HG02642 (cell line): ENCODE measurements at regions not wholly inside any gene's neighbourhood (a gene's known extent, or its start where the extent isn't known, plus 50 kb on each side); places are given as distances from the start of the nearest gene placed in this dataset.

Experiments used
- ATAC-seq: cut with Tn5 transposase; IDR thresholded peaks from one replicate; pipeline ENCODE4 v1.9.1; 2021; ENCODE audit warnings: mild to moderate bottlenecking; ENCODE audit not compliant: unreplicated experiment, poor library complexity

DNA sequence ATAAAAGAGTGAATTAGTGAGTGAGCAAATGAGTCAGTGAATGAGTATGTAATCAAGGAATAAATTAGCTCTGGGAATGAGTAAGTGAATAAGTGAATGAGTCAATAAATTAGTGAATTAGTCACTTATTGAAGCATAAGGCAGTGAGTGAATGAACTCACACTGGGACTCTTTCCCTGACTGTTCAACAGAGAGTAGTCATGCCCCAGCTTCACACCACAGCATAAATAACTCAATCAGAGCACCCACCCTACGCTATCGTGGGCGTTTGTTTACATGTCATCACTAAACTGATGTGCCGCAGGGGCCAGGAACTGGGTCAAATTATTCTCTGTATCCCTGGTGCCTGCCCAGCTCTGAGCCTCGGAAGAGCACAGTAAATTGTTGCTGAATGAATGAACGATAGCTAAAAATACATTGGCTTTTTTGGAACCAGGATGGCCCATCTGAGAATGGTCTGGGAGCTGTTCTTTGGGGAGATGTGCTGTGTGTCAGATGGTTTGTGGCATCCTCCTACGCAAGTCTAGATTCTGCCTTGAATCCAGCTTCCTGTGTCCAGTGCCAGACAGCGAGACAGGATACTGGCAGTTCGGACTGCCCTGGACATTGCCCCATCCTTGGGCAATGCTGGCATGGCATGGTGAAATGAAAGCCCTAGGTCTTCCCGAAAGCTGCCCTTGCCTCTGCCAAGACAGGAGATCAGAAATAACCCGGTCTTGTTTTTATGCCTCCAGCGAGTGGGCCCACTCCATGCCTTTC is 98.0 kb upstream of the RTL1 start:
- no peak for ATAC-seq

DNA sequence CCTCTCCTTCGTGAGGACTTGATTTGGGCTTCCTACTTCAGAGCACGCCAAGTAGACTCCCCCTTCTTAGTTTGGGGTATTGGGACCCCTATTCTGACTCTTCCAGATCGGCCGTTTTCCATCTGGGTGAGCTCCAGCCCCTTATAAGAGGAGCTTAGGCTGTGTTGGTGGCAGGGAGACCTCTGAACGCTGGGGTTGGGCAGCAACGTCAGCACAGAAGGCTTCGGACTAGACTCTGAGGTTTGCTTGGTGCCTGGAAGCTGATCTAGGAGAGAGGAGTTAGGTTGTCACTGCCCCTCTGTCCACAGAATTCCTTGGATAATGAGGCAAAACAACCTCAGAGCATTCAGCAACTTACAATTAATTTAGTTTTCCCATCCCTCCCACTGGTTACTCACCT is 99.2 kb upstream of the RTL1 start:
- ATAC-seq: no peak

DNA sequence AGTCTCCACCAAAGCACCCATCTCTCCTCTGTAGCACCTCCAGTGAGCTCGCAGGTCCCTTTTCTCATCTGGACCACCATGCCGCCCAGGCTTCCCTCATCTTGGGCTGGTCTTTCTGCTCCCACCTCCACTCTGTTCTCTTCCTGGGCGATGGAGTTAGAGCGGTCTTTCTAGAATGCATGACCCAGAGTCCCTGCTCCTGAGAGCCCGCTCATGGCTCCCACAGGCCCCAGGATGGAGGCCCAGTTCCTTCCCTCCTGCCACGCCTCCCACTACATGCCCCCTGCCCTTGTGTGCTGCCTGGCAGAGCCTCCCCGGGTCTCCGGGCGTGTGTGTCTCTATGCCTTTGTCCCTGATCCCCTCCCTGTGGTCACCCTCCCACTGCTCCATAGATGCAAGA is 100.7 kb upstream of the RTL1 start:
- ATAC-seq: no peak

DNA sequence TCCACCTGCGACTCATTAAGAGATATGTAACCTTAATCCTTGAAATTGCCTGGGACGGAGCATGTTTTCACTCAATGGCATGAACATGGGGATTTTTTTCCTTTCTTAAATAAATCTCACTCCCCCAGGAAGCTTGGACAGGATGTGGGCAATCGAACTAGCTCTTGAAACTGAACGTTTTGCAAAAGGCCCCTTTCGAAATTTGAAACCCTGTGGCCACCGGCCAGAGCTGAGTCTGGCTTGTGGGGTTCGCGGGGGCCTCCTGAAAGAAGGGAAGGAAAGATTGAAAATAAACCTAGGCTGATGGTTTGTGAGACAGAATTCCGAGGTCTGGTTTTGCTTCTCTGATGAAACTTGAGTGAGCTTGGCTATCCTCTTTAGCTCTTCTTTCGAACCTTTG is 101.4 kb upstream of the RTL1 start:
- ATAC-seq: no peak

DNA sequence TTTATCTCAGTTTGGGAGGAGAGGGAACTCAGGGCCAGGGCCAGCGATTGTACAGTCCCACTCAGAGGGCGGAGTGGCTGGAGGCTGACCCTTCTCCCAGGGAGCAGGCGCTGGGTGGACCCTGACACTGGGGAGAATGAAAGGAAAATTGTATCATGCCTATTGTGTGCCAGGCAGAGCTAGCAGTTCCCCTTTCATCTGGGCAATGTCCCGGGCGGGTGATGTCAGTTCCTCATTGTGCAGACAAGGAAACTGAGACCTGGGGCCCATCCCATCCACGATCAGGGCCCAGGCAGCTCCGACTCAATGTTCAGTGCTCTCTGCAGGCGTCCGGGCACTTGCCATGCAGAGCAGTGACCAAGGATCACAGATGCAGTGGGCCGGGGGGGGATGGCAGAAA is 101.9 kb upstream of the RTL1 start:
- ATAC-seq: no peak

GRCh38 chr14:101006008-101006407 is 102.5 kb upstream of the RTL1 start:
- no peak for ATAC-seq

GRCh38 chr14:101007004-101007614 is 103.6 kb upstream of the RTL1 start:
- no peak for ATAC-seq

DNA sequence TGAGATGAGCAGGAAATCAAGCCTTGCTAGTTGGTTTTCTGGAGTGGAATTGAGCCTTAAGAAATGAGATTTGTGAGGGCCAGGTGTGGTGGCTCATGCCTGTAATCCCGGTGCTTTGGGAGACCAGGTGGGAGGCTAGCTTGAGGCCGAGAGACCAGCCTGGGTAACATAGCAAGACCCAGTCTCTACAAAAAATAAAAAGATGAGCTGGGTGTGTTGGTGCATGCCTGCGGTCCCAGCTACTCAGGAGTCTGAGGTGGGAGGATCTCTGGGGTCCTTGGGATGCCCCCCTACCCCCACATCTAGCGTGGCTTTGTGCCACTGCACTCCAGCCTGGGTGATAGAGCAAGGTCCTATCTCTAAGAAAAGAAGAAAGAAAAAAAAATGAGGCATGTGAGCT is 104.2 kb upstream of the RTL1 start:
- ATAC-seq: no peak

- ATAC-seq: no peak
Observed at GRCh38 chr14:101008196-101008595, 104.7 kb upstream of the RTL1 start.

- no peak for ATAC-seq
Observed at GRCh38 chr14:101008631-101009336, 105.3 kb upstream of the RTL1 start.

DNA sequence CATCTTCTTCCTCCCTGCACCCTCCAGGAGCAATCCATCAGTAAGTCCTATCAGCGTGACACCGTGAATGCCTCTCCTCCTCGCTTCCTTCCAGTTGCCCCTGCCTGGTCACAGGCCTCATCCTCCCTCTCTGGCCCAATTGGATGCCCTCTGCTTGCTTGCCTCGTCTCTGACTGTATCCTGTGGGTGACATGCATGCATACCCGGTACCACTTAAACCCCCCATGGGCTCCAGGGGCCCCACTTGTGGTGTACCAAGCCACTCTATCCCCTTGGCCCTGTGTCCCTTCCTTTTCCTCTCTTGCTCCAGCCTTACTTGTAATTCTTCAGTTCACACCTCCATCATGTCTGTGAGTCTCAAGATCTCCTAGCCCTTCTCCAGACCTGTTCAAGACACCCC is 106.0 kb upstream of the RTL1 start:
- no peak for ATAC-seq

- no peak for ATAC-seq
Observed at GRCh38 chr14:101010293-101010692, 106.8 kb upstream of the RTL1 start.

DNA sequence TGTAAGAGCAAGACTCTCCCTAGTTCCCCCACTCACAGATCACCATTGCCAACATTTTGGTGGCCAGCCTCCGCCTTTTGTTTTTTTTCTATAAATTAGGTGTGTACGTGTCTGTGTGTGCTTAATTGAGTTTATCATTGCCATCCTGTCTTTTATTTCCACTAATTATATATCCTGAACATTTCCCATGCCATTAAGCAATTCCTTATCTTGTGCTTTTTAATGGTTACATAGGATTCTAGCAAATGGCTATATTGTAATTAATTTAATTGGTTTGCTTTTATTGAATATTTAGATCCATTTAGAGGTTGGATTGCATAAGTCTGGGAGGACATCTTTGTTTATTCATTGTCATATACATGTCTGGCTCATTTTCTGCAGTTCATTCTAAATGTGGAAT is 107.3 kb upstream of the RTL1 start:
- ATAC-seq: no peak

GRCh38 chr14:101017209-101017608 is 113.7 kb upstream of the RTL1 start:
- no peak for ATAC-seq

- no peak for ATAC-seq
Observed at GRCh38 chr14:101017806-101018560, 114.5 kb upstream of the RTL1 start.

DNA sequence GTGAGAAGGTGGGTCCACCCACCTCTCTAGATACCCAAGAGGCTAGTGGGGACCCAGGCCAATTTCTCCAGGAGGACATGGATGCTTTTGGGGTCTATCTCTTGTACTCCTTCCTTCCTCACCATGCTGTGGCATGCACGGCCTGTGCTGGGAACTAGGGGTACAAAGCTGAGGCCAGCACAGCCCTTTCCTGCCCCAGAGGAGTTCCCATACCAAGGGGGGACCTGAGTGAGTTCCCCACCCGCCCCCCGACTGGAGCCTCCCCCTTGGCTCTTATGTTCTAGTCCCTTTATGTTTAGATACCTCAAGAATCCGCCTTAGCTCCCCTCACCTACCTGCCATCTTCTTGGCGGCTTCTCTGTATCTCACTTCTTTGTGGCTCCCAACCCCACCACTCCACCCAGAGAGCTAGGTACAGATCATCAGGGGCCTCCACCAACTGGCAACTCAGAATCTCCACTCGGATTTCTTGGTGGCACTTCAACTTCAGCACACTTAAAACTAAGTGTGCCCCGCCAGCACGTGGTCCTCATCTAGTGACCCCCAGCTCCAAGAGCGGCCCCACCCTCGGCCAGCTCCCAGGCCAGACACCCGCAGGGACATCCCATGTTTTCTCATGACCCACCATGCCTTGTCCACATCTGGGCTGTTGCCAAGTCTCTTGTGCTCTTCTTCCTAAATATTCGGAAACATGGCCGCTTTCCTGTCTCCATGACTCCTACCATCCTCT is 115.2 kb upstream of the RTL1 start:
- ATAC-seq: no peak

DNA sequence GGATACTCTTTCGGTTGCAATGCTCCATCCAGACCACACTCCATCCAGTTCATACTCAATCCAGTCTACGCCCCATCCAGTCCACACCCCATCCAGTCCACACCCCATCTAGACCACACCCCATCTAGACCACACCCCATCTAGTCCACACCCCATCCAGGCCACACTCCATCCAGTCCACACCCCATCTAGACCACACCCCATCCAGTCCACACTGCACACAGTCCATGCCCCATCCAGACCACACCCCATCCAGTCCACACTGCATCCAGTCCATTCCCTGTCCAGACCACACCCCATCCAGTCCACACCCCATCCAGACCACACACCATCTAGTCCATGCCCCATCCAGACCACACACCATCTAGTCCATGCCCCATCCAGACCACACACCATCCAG is 116.0 kb upstream of the RTL1 start:
- no peak for ATAC-seq

- ATAC-seq: no peak
Observed at GRCh38 chr14:101019990-101020710, 116.6 kb upstream of the RTL1 start.

DNA sequence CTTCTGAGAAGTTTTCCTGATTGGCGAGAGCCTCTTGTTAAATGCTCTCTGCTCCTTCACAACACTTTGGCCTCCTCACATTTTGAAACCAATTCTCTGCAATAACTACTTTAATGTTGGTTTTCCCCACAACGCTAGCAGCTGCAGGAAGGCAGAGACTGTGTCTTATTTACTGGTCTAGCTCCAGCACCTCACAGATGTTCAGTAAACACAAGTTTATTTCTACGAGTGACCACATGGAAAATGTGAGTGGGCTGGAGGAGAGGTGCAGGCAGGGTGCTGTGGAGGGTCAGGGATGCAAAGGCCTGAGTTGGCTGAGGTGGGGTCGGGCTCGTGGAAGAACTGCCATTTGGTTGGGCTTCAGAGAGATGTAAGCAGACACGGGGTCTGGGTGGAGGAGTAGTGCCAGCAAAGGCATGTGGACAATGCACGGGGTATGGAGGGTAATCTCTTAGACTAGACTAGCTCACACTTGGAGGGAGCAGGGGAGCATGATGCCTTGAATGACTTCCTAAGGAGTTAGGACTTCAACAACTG is 117.4 kb upstream of the RTL1 start:
- no peak for ATAC-seq
